Hypothalamus (tissue), 51 donors: ENCODE measurements at regions not wholly inside any gene's neighbourhood (a gene's known extent, or its start where the extent isn't known, plus 50 kb on each side); places are given as distances from the start of the nearest gene placed in this dataset.
A peak's percentile ranks its signal among the peaks of the same experiment; 100 is the strongest.

Experiments
- DNase-seq, 51 donors: peaks; one replicate each; lab custom pipeline; 2025; lab: John Stamatoyannopoulos, UW

DNA sequence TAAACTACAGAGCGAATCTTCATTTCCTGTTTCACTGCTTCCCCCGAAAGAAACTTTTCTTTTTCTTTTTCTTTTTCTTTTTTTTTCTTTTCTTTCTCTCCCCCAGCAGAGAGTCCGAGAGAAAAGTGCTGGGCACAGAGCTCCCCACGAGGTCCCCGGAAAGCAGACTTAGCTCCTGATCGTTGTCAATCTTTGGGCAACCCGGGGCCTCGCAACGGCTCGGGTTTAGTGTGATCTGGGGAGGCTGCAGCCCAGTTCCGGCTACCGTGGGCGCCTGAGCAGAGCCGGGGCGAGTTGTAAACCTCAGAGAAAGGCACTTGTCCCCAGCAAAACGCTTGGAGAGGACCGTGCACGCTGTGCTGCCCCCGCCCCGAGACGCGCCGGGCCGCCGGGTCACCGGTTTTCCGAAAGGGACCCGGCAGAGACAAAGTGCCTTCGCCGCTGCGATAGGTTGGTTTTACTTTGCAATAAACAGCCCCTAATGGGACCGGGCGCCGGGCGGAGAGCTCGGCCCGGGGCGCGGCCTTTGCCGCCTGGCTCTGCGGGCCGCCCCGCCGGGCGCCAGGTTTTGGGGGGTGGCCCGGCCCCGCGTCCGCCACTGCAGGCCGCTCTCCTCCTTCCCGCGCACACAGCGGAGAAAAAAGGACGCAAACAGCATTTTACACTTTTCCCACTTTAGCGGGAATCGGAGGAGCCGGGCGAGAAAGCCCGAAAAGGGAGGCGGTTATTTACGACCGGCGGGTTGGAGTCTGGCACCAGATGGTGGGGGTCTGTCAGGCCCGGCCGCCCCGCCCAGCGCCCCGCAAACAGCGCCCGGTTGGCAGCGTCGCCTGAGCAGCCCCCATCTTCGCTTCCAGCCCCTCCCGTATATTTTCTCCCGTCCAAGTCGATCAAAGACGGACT is 136.0 kb downstream of the INSIG2 start:
- no peak for DNase-seq

DNA sequence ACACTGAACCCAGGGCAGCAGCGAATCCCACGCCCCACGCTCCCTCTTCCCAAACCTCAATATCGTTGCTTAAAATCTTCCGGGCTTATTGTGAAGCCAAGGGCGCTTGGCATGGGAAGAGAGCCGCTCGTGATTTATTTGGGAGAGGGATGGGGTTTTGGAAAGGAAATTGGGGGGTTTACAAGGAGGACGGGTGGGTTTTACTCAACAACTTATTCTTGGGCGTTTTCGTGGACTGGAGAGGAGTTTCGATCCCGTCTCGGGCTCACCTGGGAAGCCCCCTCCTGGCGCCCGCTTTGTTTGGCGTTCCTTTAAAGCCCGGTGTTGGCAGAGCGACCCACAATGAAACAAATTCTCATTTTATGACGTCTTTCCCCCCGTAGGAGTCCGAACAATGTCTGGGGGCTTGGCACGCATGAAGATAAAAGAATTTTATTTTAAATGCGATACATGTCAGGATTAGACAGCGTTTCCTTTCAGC is 135.3 kb downstream of the INSIG2 start:
- DNase-seq: no peak

DNA sequence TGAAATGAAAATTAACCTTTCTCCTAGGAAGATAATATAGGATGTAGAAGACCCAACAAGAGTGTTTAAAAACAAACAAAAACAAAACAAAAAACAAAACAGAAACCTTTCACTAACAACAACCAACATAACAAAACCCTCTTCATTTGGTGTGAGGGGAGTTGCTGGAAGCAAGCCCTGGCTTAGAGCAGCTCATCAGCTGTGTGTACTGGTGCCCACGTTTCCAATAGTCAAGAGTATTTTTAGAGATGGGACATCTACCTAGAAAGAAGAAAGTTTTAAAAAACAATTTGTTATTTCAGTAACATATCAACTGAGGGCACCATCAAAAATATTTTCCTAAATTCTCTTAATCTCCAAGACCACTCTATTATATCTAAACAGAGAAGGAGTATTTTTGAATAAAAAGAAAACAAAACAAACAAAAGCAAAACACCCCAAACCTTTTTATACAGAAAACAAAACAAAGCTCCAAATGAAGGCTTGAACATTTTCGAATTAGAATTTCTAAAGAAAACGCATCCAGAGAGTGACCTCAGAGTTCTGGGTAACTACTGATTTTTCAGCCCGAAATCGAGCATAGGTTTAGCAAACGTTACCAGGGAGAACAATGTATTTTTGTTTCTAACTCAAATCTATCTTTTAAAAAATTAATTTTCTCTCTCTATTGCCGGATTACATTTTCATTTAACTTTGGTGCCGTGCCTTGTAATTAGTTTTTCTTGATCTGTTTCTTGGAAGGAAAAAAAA is 134.6 kb downstream of the INSIG2 start:
- no peak for DNase-seq

DNA sequence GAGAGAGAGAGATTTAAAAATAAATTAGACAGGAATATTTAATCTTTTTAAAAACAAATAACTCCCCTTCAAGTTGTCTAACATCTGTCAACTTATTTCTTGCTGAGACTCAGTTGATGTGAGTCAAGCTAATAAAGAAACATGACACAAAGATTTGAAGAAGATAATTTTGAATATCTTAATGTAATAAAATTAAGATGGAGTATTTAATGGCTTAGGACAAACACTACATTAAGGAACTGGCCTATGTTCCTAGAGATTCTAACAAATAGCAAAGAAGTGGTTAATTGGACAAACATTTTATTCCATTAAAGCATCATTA is 134.0 kb downstream of the INSIG2 start:
- DNase-seq: no peak

DNA sequence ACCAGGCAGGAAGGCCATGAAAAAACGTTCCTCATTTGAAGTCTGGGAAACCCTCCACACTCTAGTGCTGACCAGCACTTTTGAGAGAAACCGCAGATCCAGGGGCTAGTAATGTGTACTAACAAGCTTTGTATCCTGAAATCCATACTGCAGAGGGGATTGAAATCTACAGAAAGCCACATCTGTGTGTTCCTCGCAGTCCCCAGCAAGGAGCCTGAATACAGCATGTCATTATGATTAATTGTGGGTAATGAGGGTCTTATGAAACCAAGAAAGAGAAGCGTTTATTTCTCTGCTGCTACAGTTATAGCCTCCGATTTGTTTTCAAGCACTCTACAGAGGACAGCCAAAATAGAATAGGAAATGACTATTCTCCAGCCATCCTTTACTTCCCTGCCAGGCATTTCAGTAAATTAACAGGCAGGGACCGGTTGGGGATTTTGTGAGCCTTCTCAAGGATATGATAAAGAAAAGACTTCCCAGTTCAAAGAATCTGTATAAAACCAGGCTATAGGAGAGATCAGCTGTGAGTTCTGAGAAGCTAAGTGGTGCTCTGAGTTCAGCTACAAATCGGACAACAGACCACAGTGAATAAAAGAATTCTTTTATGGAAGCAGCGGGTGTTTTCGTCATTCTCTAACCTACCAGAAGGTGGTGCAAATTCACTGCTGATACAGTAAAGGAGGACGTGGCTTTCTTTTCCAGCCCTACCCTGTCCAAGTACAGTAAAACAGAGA is 133.4 kb downstream of the INSIG2 start:
- peak in 8 of 51 donors; percentile 2 to 51 (median 6) for DNase-seq

DNA sequence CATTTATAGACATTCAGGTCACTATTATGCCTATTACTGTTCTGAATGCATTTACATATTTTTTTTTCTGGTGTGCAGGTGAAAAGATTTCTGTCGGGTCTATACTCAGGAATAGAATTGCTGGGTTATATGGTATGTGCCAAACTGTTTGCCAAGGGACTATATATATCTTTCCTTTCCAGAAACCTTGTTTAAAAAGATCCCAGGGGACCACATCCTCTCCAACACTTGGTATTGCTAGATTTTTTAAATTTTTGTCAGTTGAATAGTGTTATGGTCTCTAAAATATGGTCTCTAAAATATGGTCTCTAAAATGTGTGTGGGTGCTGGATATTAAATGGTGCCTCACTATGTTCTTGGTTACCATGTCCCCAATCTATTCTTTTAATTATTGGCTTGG is 131.3 kb downstream of the INSIG2 start:
- DNase-seq: no peak

DNA sequence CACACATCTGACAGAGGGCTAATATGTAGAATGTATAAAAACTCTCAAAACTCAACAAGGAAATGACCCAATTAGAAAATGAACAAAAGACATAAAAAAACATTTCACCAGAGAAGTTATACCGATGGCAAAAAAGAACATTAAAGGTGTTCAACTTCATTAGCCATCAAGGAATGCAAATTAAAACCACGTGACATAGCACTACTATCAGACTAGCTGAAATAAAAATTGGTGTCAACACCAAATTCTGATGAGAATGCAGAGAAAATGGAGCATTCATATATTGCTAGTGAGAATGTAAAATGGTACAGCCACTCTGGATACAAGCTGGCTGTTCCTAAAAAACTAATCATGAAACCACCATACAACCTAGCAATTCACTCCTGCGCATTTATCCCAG is 128.0 kb downstream of the INSIG2 start:
- DNase-seq: no peak

DNA sequence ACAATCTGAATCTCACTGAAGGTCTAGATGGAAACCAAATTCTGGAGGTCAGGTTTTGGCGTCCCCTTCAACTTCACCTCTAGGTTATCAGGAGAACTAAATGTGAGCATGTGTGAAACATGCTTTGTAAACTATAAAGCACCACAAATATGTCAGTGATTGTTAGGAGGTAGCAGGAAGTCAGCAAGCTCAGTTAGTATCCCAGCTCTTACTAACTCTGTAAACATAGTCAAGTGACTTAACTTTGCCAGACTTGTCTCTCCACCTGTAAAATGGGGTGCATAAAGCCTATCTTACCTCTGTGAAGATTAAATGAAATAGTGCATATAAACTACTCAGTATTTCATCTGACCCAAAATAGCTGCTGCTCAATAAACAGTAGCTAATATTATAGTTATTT is 121.5 kb downstream of the INSIG2 start:
- no peak for DNase-seq

DNA sequence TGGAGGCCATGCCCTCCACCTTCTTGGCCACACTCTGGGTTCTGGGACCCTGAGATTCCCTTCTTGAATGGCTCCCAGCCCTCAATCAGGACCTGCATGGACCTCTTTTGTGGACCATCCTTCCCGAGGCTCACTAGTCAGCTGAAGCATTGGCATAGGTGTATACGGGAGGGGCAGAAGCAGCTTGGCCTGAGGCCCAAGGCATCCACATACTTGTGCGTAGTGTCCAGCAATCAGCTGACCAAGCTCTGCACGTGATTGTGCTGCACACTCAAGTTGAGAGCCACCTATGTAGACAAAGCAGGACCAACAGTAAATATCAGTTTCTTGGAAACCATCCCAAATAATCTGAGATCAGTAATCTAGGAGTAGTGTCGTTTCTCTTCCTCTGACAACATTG is 119.6 kb downstream of the INSIG2 start:
- no peak for DNase-seq

DNA sequence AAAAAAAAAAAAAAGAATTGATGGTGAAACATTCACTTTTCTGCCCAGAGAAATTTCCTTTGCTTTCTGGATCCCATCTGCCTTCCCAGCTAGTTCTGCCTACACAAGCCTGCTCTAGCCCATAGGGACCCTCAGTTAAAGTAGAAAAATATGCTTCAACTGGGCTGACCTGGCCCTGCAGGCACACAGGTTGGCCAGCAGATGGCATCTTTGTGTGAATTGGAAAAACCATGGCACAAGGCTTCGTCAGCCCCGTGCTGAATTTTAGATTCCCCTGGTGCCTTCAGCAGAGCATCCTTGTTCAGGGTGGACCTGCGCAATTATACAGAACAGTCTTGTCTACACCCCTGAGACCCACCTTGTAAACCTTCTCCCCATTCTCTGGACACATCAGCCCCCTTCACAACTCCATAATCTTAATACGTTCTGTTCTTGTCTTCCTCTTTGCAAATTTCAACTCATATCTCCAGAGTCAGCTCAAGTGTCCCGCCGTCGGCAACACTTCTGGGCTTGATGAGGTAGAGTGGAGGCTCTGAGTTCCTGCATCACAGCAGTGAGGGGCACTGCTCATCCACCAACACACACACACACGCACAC is 114.5 kb downstream of the INSIG2 start:
- DNase-seq: peak in 10 of 51 donors; percentile 2 to 20 (median 8)

DNA sequence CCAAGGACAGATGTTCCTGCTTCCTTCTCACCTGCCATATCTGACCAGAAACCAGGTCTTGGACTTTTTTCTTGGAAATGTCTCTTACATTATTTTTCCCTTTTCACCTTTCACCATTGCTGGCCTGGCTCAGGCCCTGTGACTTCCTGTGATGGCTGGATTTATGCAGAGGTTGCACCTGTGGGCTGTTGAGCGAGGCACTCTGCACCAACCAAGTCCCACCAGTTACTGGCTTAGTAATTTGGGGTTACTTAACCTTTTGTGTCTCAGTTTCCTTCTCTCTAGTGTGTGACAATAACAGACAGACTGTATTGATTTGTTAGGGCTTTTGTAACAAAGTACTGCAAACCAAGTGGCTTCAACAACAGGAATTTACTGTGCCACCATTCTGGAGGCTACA is 110.0 kb downstream of the INSIG2 start:
- no peak for DNase-seq

DNA sequence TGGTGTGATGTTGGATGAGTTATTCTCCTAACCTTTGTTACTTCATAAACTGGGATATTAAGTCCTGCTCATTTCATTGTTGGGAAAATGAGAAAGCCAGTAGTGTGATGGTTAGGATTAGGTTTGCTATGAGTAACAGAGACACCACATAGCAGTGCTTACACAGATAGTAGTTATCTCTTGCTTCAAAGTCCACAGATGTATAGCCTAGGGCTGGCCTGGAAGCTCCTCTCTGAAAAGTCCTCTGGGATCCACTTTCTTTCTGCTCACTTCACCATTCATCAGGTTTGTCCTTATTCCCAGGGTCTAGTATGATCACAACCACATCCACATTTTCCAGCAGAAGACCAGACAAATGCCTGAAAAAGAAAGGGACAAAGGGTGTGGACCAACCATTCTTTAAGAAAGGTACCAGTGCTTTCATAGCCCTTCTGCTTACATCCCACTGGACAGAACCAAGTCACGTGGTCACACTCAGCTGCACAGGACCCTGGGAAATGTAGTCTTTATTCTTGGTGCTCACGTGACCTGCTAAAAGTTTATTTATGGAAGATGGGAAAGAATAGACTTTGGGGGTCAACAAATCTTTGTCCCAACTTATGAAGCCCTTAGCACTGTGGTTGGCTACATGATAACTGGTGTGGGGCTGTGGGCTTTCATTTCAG is 108.9 kb downstream of the INSIG2 start:
- DNase-seq: no peak

DNA sequence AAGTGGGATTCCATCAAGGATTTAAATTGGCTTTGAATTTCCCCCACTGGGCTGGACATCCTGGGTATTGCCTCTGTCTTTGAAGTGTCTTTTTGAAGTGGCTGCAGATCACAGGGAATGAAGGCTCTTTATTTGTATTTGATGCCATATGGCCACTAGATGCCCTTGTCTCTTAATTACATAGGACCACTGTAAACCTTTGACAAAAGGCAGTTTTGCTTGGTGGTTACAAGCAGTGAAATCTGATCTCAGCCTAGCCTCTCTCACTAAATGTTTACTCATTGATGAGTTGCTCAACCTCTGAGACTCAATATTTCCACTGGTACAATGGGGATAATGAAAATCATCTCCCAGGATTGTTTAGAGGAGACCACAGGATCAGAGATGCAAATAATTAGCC is 102.2 kb downstream of the INSIG2 start:
- no peak for DNase-seq

DNA sequence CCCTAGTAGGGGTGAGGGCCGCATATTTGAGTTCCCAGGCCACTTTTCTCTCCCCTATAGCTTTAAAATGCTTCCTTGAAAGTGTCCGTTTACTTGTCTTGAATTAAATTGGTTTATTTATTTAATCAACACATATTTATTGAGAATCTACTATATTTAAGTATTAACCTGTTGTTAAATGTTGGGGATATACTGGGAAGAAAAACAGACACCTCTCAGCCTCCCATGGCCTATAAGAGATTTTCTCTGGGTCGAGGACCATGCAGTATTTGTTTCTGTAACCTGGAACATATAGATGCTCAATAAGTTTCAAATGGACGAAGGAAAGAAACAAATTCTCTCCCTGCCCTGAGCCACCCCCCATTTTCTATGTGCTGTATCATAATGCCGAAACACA is 98.6 kb downstream of the INSIG2 start:
- DNase-seq: no peak

DNA sequence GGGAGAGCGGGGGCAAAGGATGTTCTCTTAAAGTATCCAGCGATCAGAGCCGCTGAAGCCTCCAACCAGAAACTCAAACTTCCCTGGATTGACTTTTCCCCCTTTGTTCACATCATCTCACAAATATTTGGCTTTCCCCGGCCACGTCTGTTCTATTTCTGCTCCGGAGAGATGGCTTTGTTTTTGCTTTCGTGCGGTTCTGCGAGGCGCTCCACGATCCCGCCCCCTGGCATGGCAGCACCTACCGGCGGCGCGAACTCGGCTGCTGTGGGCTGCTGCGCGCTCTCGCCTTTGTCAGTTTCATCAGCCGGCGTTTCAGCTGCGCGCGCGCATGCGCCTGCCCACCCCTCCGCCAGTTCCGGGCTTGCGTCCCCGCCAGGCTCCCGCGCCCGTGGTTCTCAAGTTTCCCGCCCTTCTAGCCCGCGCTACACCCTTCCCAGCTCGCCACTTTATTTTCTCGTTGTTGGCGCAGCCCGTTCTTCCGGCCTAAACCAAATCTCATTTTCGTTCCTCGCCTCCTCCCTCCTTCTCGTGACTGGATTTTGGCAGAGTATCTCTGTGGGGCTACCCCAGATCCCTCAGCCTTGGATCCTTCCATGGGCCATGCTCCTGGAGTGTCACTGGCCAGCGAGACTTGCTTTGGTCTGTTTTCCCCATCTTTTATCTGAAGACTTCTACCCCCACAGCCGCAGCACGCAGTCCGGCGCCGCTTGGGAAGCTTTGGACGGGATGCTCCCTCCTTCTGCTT is 98.0 kb downstream of the INSIG2 start:
- peak in 50 of 51 donors; percentile 36 to 92 (median 77) for DNase-seq

DNA sequence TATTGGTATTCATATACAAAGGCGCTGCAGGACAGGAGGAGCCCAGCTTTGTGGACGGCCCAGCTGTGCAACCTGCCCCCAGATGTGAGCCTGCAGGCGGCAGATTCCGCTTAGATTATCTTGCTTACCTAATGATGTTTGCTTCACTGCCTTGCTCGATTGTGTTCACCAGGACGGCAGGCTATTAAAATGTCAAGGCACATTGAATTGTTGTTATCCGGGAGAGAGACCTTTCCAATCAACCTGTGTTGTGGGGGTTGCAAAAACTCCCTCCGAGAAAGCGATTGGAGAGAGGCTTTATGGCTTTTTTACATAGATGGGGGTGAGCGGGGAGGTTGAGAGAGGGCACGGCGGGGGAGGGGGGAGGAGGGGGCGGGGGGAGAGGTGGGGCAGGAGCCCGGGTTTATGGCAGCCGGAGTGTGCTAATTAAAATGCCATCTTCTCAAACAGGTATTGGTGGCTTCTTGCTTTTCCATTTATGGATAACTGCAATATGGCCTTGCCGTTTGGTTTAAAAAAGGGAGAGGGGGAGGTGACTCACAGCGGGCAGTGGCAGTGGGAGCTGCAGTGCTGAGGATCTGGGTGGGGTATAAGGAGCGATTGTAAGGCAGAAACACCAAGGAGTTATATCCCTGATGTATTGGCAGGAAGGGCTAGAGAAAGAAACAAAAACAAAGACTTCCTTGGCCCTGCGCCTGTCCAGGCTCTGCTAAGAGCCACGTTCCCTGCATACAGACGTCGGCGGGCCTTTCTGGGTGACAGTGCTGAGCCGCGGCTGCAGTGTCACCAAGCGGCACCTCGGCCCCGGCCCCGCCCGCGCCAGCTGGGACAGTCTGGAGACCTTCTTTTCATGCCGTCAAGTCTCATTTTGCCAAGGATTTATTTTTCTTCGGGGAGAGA is 97.2 kb downstream of the INSIG2 start:
- peak in 42 of 51 donors; percentile 11 to 72 (median 44) for DNase-seq

DNA sequence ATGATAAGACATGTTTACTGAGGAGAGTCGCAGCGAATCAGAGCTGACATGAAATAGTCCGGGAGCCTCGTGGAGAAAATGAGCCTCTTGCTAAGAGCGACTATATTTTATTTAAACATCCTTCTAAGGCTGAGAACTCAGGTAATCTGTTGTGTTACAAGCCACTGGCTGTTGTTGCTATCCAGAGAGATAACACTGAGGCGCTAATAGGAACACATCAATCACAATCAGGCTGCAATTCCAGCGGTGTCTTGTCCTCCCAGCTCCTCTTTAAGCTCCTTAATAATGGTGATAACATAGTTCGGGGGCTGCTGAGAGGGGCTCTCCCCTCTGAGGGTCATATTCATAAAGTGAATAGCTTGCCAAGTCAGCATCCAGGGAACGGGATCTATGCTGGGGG is 95.1 kb downstream of the INSIG2 start:
- no peak for DNase-seq

DNA sequence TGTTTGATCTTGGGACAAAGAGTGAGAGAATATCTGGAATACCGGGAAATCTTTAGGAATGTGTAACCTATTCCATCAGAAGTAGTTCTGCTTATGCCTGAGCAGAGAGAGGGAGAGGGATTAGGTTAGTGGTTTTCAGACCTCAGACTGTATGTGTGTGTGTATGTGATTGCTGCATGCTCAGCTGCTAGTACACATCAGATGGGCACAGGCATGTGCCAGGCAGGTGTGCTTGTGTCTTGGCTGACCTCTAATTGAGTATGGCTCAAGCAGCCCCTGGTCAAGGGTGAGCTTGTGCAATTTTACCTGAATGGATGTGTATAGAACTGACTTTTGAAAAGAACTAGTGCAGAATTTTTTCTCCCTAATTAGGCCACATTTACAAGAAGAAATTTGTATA is 91.2 kb downstream of the INSIG2 start:
- no peak for DNase-seq

DNA sequence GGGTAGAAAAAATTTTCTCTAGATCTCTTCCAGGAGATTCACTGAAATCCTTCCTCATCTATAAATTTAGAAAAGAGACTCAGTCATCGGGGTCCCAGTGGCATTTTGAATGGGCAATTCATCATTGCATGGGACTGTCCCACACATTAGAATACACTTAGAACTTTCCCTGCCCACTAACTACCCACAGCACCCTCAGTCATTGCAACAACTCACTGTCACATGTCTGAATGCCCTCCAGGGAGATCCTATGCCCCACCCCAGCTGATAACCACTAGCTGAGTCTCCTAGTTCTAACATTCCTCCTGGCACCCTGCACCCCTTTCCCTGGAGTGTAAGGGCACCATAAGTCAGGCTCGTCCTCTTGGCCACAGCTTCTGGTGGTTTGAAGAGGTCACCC is 89.6 kb downstream of the INSIG2 start:
- no peak for DNase-seq
